T-cell (primary cell): ENCODE measurements at regions not wholly inside any gene's neighbourhood (a gene's known extent, or its start where the extent isn't known, plus 50 kb on each side); places are given as distances from the start of the nearest gene placed in this dataset.

ENCODE experiments used
- ATAC-seq, 4 experiments: fragments of 200-7000 bp in 3 of 4; fragments of 150-1000 bp in 1 of 4; cut with Tn5 transposase; replicated peaks in 1 of 4; 1 replicate in 3 of 4; 2 replicates in 1 of 4; pipeline ENCODE4 v1.10.0; 2021; ENCODE audit warnings: moderate library complexity in 3 of 4, mild to moderate bottlenecking in 2 of 4, moderate number of reproducible peaks in 1 of 4
- CTCF ChIA-PET, 2 donors: fragments of 300-600 bp; sonication (Branson Sonifier 250); formaldehyde crosslinking; loops; one replicate each; lab custom pipeline; 2022; ENCODE audit warnings: antibody characterized with exemption in 2 of 2; lab: Charles Lee
- POLR2A ChIA-PET, 2 donors: fragments of 300-600 bp; sonication (Branson Sonifier 250); formaldehyde crosslinking; loops; one replicate each; lab custom pipeline; 2022; ENCODE audit warnings: antibody characterized with exemption in 2 of 2; lab: Charles Lee
- DNase-seq, 35 experiments: peaks; one replicate each; pipeline versions ENCODE4 v3.0.0 to v3.0.0-alpha.2; 2013 to 2023
- H3K27ac ChIP-seq: one replicate; pipeline ENCODE4 v1.5.1; 2013; ENCODE audit warnings: low read length
- H3K27me3 ChIP-seq, 2 experiments: replicated peaks in 1 of 2; 1 replicate in 1 of 2; 2 replicates in 1 of 2; pipeline versions ENCODE4 v1.6.1 to v1.7.0; 2013; ENCODE audit warnings: low read length in 1 of 2, mixed read lengths in 1 of 2; ENCODE audit not compliant: control insufficient read depth in 2 of 2, insufficient read depth in 2 of 2; ENCODE audit errors: extremely low read depth in 1 of 2
- H3K36me3 ChIP-seq, 2 donors: 1 replicate in 1 of 2; 2 replicates in 1 of 2; pipeline versions ENCODE4 v1.6.1 to v1.7.0; 2013; ENCODE audit warnings: low read length in 1 of 2; ENCODE audit not compliant: control insufficient read depth in 2 of 2, insufficient read depth in 1 of 2; ENCODE audit errors: extremely low read depth in 1 of 2
- H3K4me1 ChIP-seq, 2 experiments: 1 replicate in 1 of 2; 2 replicates in 1 of 2; pipeline versions ENCODE4 v1.6.1 to v1.7.0; 2013; ENCODE audit warnings: low read length in 2 of 2, mixed read lengths in 1 of 2; ENCODE audit not compliant: insufficient read depth in 2 of 2, control insufficient read depth in 1 of 2; ENCODE audit errors: extremely low read depth in 1 of 2
- H3K4me3 ChIP-seq, 2 donors: 1 replicate in 1 of 2; 2 replicates in 1 of 2; pipeline versions ENCODE4 v1.5.1 to v1.7.0; 2013; ENCODE audit warnings: mild to moderate bottlenecking in 2 of 2, low read length in 1 of 2, moderate library complexity in 1 of 2; ENCODE audit not compliant: control insufficient read depth in 1 of 2; ENCODE audit errors: extremely low read depth in 1 of 2
- H3K9me3 ChIP-seq: 2 replicates; pipeline ENCODE4 v1.7.0; 2013
- H3K27ac Mint-ChIP-seq, 2 donors: one replicate each; pipeline ENCODE4 v1.8.0; 2020 to 2021; ENCODE audit warnings: mild to moderate bottlenecking in 2 of 2, mixed read lengths in 2 of 2
- H3K27me3 Mint-ChIP-seq, 2 donors: one replicate each; pipeline ENCODE4 v1.8.0; 2021 to 2022; ENCODE audit warnings: mixed read lengths in 2 of 2
- H3K36me3 Mint-ChIP-seq: one replicate; pipeline ENCODE4 v1.8.0; 2021; ENCODE audit warnings: mixed read lengths
- H3K4me1 Mint-ChIP-seq, 3 donors: one replicate each; pipeline ENCODE4 v1.8.0; 2020 to 2022; ENCODE audit warnings: mixed read lengths in 3 of 3, mild to moderate bottlenecking in 1 of 3
- H3K4me3 Mint-ChIP-seq, 3 donors: one replicate each; pipeline ENCODE4 v1.8.0; 2020 to 2022; ENCODE audit warnings: mild to moderate bottlenecking in 3 of 3, mixed read lengths in 3 of 3, moderate library complexity in 3 of 3
- H3K9me3 Mint-ChIP-seq, 3 donors: one replicate each; pipeline ENCODE4 v1.8.0; 2020 to 2022; ENCODE audit warnings: mixed read lengths in 3 of 3
- WGBS: methylation state at CpG from one replicate; pipeline ENCODE4 v1.1.5; 2013; ENCODE audit warnings: missing lambda C conversion rate; ENCODE audit not compliant: insufficient coverage; 5-methylcytosine and 5-hydroxymethylcytosine counted together

GRCh38 chr3:194738254-194739093 is 52.8 kb downstream of the FAM43A start:
- no peak overlapping the region for H3K4me3 ChIP-seq

GRCh38 chr3:194739498-194740284 is 54.0 kb downstream of the FAM43A start:
- no peak overlapping the region for H3K27ac Mint-ChIP-seq
- POLR2A ChIA-PET, result no interaction called here
- peaks cover 0 to 12% of the 10 kb centered on the region in 2 experiments for H3K4me1 ChIP-seq
- peaks cover 0 to 38% of the 10 kb centered on the region in 2 experiments for H3K27me3 ChIP-seq
- H3K27ac ChIP-seq, result no peak overlapping the region
- no peaks in the 10 kb centered on the region for H3K36me3 Mint-ChIP-seq
- ATAC-seq (no peak), DNase-seq (no peak)
- H3K9me3 Mint-ChIP-seq, result peaks cover 0 to 5% (median 4%) of the 10 kb centered on the region in 3 donors
- peaks cover 16 to 29% of the 10 kb centered on the region in 2 donors for H3K27me3 Mint-ChIP-seq
- CTCF ChIA-PET, result no interaction called here
- H3K9me3 ChIP-seq, result no peaks in the 10 kb centered on the region
- H3K36me3 ChIP-seq, result no peaks in the 10 kb centered on the region
- 74% methylated on average over 7 of the region's 11 CpGs for WGBS
- no peaks in the 10 kb centered on the region for H3K4me1 Mint-ChIP-seq
- no peak overlapping the region for H3K4me3 ChIP-seq
- H3K4me3 Mint-ChIP-seq, result no peak overlapping the region

More at GRCh38 chr3:194738254-194739093, 52.8 kb downstream of the FAM43A start:
- ATAC-seq (no peak), DNase-seq (no peak)
- 87% methylated on average over 4 of the region's 6 CpGs for WGBS
- peaks cover 0 to 12% of the 10 kb centered on the region in 2 experiments for H3K4me1 ChIP-seq
- ChIA-PET POLR2A (no interaction called here), CTCF (no interaction called here)
- Mint-ChIP-seq H3K4me1 (no peaks in the 10 kb centered on the region), H3K27ac (no peak overlapping the region), H3K9me3 (peaks cover 0 to 5% (median 4%) of the 10 kb centered on the region in 3 donors), H3K4me3 (no peak overlapping the region), H3K36me3 (no peaks in the 10 kb centered on the region), H3K27me3 (peaks cover 16 to 29% of the 10 kb centered on the region in 2 donors)
- no peaks in the 10 kb centered on the region for H3K9me3 ChIP-seq
- H3K36me3 ChIP-seq, result no peaks in the 10 kb centered on the region
- peaks cover 0 to 41% of the 10 kb centered on the region in 2 experiments for H3K27me3 ChIP-seq
- no peak overlapping the region for H3K27ac ChIP-seq

DNA sequence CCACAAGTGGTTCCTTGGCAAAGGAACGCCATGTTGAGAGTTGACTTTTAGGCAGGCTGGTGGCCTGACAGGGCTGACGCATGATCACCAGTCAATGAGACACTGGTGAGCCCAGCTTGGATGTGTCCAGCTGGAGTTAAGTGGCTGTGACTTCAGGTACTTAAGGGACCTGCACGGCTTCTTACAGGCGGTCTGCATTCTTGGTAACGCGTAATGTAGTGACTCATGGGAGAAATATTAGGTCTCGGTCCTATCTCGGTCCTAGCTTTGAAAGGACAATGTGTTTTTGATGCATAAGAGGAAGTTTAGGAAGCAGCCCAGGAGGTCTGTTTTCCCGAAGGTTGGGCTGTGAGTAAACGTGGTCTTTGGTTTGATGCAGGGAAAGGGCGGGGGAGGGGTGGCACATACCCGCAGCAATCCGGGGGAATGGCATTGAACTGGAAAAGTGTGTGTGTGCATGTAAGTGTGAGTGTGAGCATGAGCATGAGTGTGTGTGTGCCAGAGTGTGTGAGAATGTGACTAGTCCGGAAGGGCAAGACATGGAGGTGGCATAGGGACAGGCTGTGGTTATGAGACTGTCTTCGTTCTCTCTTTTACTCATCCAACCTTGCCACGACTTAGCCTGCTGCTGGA is 55.3 kb downstream of the FAM43A start:
- CTCF ChIA-PET, result no interaction called here

DNA sequence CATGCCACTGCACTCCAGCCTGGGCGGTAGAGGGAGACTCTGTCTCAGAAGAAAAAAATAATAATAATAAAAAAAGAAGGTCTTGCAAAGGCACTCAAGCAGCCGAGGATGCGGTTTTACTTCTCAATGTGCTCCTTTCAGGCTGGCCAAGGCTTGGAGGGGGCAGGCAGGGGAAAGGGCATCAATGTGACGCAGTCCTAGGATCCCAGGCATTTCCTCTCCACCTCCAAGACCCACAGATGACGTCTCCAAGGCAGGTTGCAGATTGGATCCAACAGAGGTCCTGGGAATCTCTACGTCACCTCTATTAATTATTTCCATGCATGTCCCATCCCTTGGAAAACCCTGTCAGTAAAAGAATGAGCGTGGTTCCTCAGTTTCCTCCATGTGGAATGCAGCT is 56.2 kb downstream of the FAM43A start:
- Histone ChIP-seq H3K27ac (no peak overlapping the region), H3K9me3 (no peaks in the 10 kb centered on the region), H3K36me3 (no peaks in the 10 kb centered on the region), H3K4me3 (no peak overlapping the region), H3K27me3 (peaks cover 0 to 32% of the 10 kb centered on the region in 2 experiments), H3K4me1 (peaks cover 0 to 1% of the 10 kb centered on the region in 2 experiments)
- 45% methylated on average over 3 of the region's 7 CpGs for WGBS
- DNase-seq (no peak), ATAC-seq (no peak)
- ChIA-PET POLR2A (no interaction called here), CTCF (no interaction called here)
- H3K4me3 Mint-ChIP-seq, result no peak overlapping the region
- no peaks in the 10 kb centered on the region for H3K9me3 Mint-ChIP-seq
- H3K27me3 Mint-ChIP-seq, result peaks cover 16 to 27% of the 10 kb centered on the region in 2 donors
- H3K4me1 Mint-ChIP-seq, result no peaks in the 10 kb centered on the region
- no peak overlapping the region for H3K27ac Mint-ChIP-seq
- no peaks in the 10 kb centered on the region for H3K36me3 Mint-ChIP-seq

More for the DNA sequence above, 55.3 kb downstream of the FAM43A start:
- no peaks in the 10 kb centered on the region for H3K9me3 Mint-ChIP-seq
- ATAC-seq (no peak), DNase-seq (no peak)
- no peak overlapping the region for H3K4me3 Mint-ChIP-seq
- POLR2A ChIA-PET, result no interaction called here
- peaks cover 16 to 27% of the 10 kb centered on the region in 2 donors for H3K27me3 Mint-ChIP-seq
- H3K4me1 Mint-ChIP-seq, result no peaks in the 10 kb centered on the region
- WGBS, result 76% methylated on average over 11 of the region's 16 CpGs
- H3K36me3 Mint-ChIP-seq, result no peaks in the 10 kb centered on the region
- Histone ChIP-seq H3K4me3 (no peak overlapping the region), H3K36me3 (no peaks in the 10 kb centered on the region), H3K4me1 (peaks cover 0 to 11% of the 10 kb centered on the region in 2 experiments), H3K27me3 (peaks cover 0 to 37% of the 10 kb centered on the region in 2 experiments), H3K27ac (no peak overlapping the region), H3K9me3 (no peaks in the 10 kb centered on the region)
- H3K27ac Mint-ChIP-seq, result no peak overlapping the region

- Histone ChIP-seq H3K27ac (no peak overlapping the region), H3K36me3 (no peaks in the 10 kb centered on the region), H3K9me3 (no peaks in the 10 kb centered on the region), H3K27me3 (peaks cover 0 to 20% of the 10 kb centered on the region in 2 experiments), H3K4me1 (no peaks in the 10 kb centered on the region), H3K4me3 (no peak overlapping the region)
- WGBS, result no CpG with 5 or more reads among the region's 4 CpGs
- ATAC-seq (no peak), DNase-seq (no peak)
- Mint-ChIP-seq H3K27me3 (peaks cover 12 to 18% of the 10 kb centered on the region in 2 donors), H3K36me3 (no peaks in the 10 kb centered on the region), H3K4me1 (no peaks in the 10 kb centered on the region), H3K9me3 (no peaks in the 10 kb centered on the region), H3K27ac (no peak overlapping the region), H3K4me3 (no peak overlapping the region)
- CTCF ChIA-PET, result no interaction called here
- POLR2A ChIA-PET, result no interaction called here
Measured at GRCh38 chr3:194744826-194745225, 59.1 kb downstream of the FAM43A start.

- Mint-ChIP-seq H3K27ac (no peak overlapping the region), H3K27me3 (peaks cover 9 to 14% of the 10 kb centered on the region in 2 donors), H3K4me1 (no peaks in the 10 kb centered on the region), H3K9me3 (no peaks in the 10 kb centered on the region), H3K4me3 (no peak overlapping the region), H3K36me3 (no peaks in the 10 kb centered on the region)
- ATAC-seq (no peak), DNase-seq (no peak)
- POLR2A ChIA-PET, result no interaction called here
- peaks cover 0 to 22% of the 10 kb centered on the region in 2 experiments for H3K27me3 ChIP-seq
- no peaks in the 10 kb centered on the region for H3K36me3 ChIP-seq
- no peaks in the 10 kb centered on the region for H3K4me1 ChIP-seq
- 71% methylated on average over 4 of the region's 9 CpGs for WGBS
- no peak overlapping the region for H3K27ac ChIP-seq
- H3K4me3 ChIP-seq, result no peak overlapping the region
- CTCF ChIA-PET, result no interaction called here
- no peaks in the 10 kb centered on the region for H3K9me3 ChIP-seq
Measured at GRCh38 chr3:194745422-194746184, 59.9 kb downstream of the FAM43A start.
